ENCODE measurements at regions not wholly inside any gene's neighbourhood (a gene's known extent, or its start where the extent isn't known, plus 50 kb on each side); places are given as distances from the start of the nearest gene placed in this dataset.
"Not testable (repeated sequence)": the region's sequence is repeated elsewhere in the genome, so short reads cannot be mapped to it uniquely, and the experiment has no call there.

- not testable (repeated sequence) for H3K36me3 ChIP-seq (ENCODE audit: insufficient read depth, insufficient read length, low read length); H3K4me1 ChIP-seq (ENCODE audit: insufficient read depth, insufficient read length); H3K4me3 ChIP-seq (ENCODE audit: insufficient read length, low read depth); H3K27me3 ChIP-seq (ENCODE audit: insufficient read depth, insufficient read length); H3K9ac ChIP-seq (ENCODE audit: insufficient read length, low read depth); DNase-seq (ENCODE audit: low read depth, low spot score); H3K9me3 ChIP-seq (ENCODE audit: insufficient read depth, low read length)
Measured at GRCh38 chr1:146522812-146523211, 294.0 kb upstream of the NOTCH2NLA start.

GRCh38 chr1:146522345-146522744, 293.5 kb upstream of the NOTCH2NLA start:
- not testable (repeated sequence) for H3K36me3 ChIP-seq (ENCODE audit: insufficient read depth, insufficient read length, low read length); H3K9ac ChIP-seq (ENCODE audit: insufficient read length, low read depth); DNase-seq (ENCODE audit: low read depth, low spot score); H3K4me1 ChIP-seq (ENCODE audit: insufficient read depth, insufficient read length); H3K4me3 ChIP-seq (ENCODE audit: insufficient read length, low read depth); H3K9me3 ChIP-seq (ENCODE audit: insufficient read depth, low read length); H3K27me3 ChIP-seq (ENCODE audit: insufficient read depth, insufficient read length)

- H3K27me3 ChIP-seq (ENCODE audit: insufficient read depth, insufficient read length); H3K9me3 ChIP-seq (ENCODE audit: insufficient read depth, low read length); H3K4me1 ChIP-seq (ENCODE audit: insufficient read depth, insufficient read length); DNase-seq (ENCODE audit: low read depth, low spot score); H3K36me3 ChIP-seq (ENCODE audit: insufficient read depth, insufficient read length, low read length); H3K4me3 ChIP-seq (ENCODE audit: insufficient read length, low read depth); H3K9ac ChIP-seq (ENCODE audit: insufficient read length, low read depth): not testable (repeated sequence)
Measured at GRCh38 chr1:146521804-146522203, 293.0 kb upstream of the NOTCH2NLA start.

- H3K27me3 ChIP-seq (ENCODE audit: insufficient read depth, insufficient read length); H3K4me3 ChIP-seq (ENCODE audit: insufficient read length, low read depth); H3K9ac ChIP-seq (ENCODE audit: insufficient read length, low read depth); H3K4me1 ChIP-seq (ENCODE audit: insufficient read depth, insufficient read length); DNase-seq (ENCODE audit: low read depth, low spot score); H3K36me3 ChIP-seq (ENCODE audit: insufficient read depth, insufficient read length, low read length); H3K9me3 ChIP-seq (ENCODE audit: insufficient read depth, low read length): not testable (repeated sequence)
Measured at GRCh38 chr1:146513754-146514153, 284.9 kb upstream of the NOTCH2NLA start.

GRCh38 chr1:146511047-146511777, 282.4 kb upstream of the NOTCH2NLA start:
- not testable (repeated sequence) for H3K9me3 ChIP-seq (ENCODE audit: insufficient read depth, low read length); H3K36me3 ChIP-seq (ENCODE audit: insufficient read depth, insufficient read length, low read length); DNase-seq (ENCODE audit: low read depth, low spot score); H3K4me1 ChIP-seq (ENCODE audit: insufficient read depth, insufficient read length); H3K4me3 ChIP-seq (ENCODE audit: insufficient read length, low read depth); H3K27me3 ChIP-seq (ENCODE audit: insufficient read depth, insufficient read length); H3K9ac ChIP-seq (ENCODE audit: insufficient read length, low read depth)

GRCh38 chr1:146510248-146510983, 281.6 kb upstream of the NOTCH2NLA start:
- not testable (repeated sequence) for H3K36me3 ChIP-seq (ENCODE audit: insufficient read depth, insufficient read length, low read length); H3K4me1 ChIP-seq (ENCODE audit: insufficient read depth, insufficient read length); H3K27me3 ChIP-seq (ENCODE audit: insufficient read depth, insufficient read length); H3K9me3 ChIP-seq (ENCODE audit: insufficient read depth, low read length); DNase-seq (ENCODE audit: low read depth, low spot score); H3K9ac ChIP-seq (ENCODE audit: insufficient read length, low read depth); H3K4me3 ChIP-seq (ENCODE audit: insufficient read length, low read depth)

GRCh38 chr1:146504121-146504520, 275.3 kb upstream of the NOTCH2NLA start:
- not testable (repeated sequence) for H3K9ac ChIP-seq (ENCODE audit: insufficient read length, low read depth); H3K27me3 ChIP-seq (ENCODE audit: insufficient read depth, insufficient read length); H3K36me3 ChIP-seq (ENCODE audit: insufficient read depth, insufficient read length, low read length); H3K4me1 ChIP-seq (ENCODE audit: insufficient read depth, insufficient read length); H3K4me3 ChIP-seq (ENCODE audit: insufficient read length, low read depth); H3K9me3 ChIP-seq (ENCODE audit: insufficient read depth, low read length); DNase-seq (ENCODE audit: low read depth, low spot score)

- not testable (repeated sequence) for H3K27me3 ChIP-seq (ENCODE audit: insufficient read depth, insufficient read length); H3K9ac ChIP-seq (ENCODE audit: insufficient read length, low read depth); H3K36me3 ChIP-seq (ENCODE audit: insufficient read depth, insufficient read length, low read length); H3K9me3 ChIP-seq (ENCODE audit: insufficient read depth, low read length); H3K4me3 ChIP-seq (ENCODE audit: insufficient read length, low read depth); DNase-seq (ENCODE audit: low read depth, low spot score); H3K4me1 ChIP-seq (ENCODE audit: insufficient read depth, insufficient read length)
Measured at GRCh38 chr1:146487555-146487954, 258.7 kb upstream of the NOTCH2NLA start.

- H3K36me3 ChIP-seq (ENCODE audit: insufficient read depth, insufficient read length, low read length); H3K4me3 ChIP-seq (ENCODE audit: insufficient read length, low read depth); H3K4me1 ChIP-seq (ENCODE audit: insufficient read depth, insufficient read length); H3K9ac ChIP-seq (ENCODE audit: insufficient read length, low read depth); H3K9me3 ChIP-seq (ENCODE audit: insufficient read depth, low read length); H3K27me3 ChIP-seq (ENCODE audit: insufficient read depth, insufficient read length); DNase-seq (ENCODE audit: low read depth, low spot score): not testable (repeated sequence)
Measured at GRCh38 chr1:146487155-146487554, 258.3 kb upstream of the NOTCH2NLA start.

- not testable (repeated sequence) for H3K36me3 ChIP-seq (ENCODE audit: insufficient read depth, insufficient read length, low read length); H3K4me1 ChIP-seq (ENCODE audit: insufficient read depth, insufficient read length); H3K9ac ChIP-seq (ENCODE audit: insufficient read length, low read depth); H3K27me3 ChIP-seq (ENCODE audit: insufficient read depth, insufficient read length); H3K9me3 ChIP-seq (ENCODE audit: insufficient read depth, low read length); DNase-seq (ENCODE audit: low read depth, low spot score); H3K4me3 ChIP-seq (ENCODE audit: insufficient read length, low read depth)
Measured at GRCh38 chr1:146486300-146487014, 257.6 kb upstream of the NOTCH2NLA start.

- not testable (repeated sequence) for H3K36me3 ChIP-seq (ENCODE audit: insufficient read depth, insufficient read length, low read length); H3K9me3 ChIP-seq (ENCODE audit: insufficient read depth, low read length); H3K4me1 ChIP-seq (ENCODE audit: insufficient read depth, insufficient read length); DNase-seq (ENCODE audit: low read depth, low spot score); H3K4me3 ChIP-seq (ENCODE audit: insufficient read length, low read depth); H3K9ac ChIP-seq (ENCODE audit: insufficient read length, low read depth); H3K27me3 ChIP-seq (ENCODE audit: insufficient read depth, insufficient read length)
Measured at GRCh38 chr1:146484195-146484594, 255.4 kb upstream of the NOTCH2NLA start.

- DNase-seq (ENCODE audit: low read depth, low spot score); H3K9me3 ChIP-seq (ENCODE audit: insufficient read depth, low read length); H3K4me1 ChIP-seq (ENCODE audit: insufficient read depth, insufficient read length); H3K36me3 ChIP-seq (ENCODE audit: insufficient read depth, insufficient read length, low read length); H3K9ac ChIP-seq (ENCODE audit: insufficient read length, low read depth); H3K27me3 ChIP-seq (ENCODE audit: insufficient read depth, insufficient read length); H3K4me3 ChIP-seq (ENCODE audit: insufficient read length, low read depth): not testable (repeated sequence)
Measured at GRCh38 chr1:146479188-146479587, 250.4 kb upstream of the NOTCH2NLA start.
